Body of pancreas (tissue), 4 donors: ENCODE measurements at regions not wholly inside any gene's neighbourhood (a gene's known extent, or its start where the extent isn't known, plus 50 kb on each side); places are given as distances from the start of the nearest gene placed in this dataset.

Experiments
- POLR2A ChIP-seq, 3 donors: fragments of 450-650 bp; IDR thresholded peaks; one replicate each; pipeline ENCODE4 v1.6.1; 2016; ENCODE audit warnings: antibody characterized with exemption in 3 of 3, mild to moderate bottlenecking in 2 of 3
- TF ChIP-seq, protein P1 (sequence below), 7 experiments: fragments of 450-650 bp in 4 of 7; fragments of 200-600 bp in 3 of 7; sonication (generic) in 3 of 7; IDR thresholded peaks; one replicate each; pipeline ENCODE4 v1.5.1; 2016 to 2019; ENCODE audit warnings: antibody characterized with exemption in 7 of 7

DNA sequence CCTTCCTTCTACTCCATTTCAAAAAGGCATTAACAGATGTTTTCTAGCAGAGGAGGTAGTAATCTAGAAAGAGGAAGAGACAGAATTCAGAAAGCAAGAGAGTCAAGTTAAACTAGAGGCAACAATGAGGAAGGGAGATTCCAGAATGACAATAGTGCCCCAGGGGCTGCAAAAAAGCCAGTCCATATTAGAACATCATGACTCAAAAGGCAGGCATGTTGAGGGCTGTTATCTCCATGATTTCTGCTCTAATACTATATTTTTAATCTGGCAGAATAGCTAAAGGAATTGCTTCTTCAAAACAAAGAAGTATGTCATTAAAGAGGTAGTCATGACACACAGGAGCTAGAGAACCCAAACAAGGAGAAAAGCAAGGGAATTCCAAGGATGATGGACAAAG is 599.6 kb downstream of the INHBA start:
- TF ChIP-seq, protein P1, sequence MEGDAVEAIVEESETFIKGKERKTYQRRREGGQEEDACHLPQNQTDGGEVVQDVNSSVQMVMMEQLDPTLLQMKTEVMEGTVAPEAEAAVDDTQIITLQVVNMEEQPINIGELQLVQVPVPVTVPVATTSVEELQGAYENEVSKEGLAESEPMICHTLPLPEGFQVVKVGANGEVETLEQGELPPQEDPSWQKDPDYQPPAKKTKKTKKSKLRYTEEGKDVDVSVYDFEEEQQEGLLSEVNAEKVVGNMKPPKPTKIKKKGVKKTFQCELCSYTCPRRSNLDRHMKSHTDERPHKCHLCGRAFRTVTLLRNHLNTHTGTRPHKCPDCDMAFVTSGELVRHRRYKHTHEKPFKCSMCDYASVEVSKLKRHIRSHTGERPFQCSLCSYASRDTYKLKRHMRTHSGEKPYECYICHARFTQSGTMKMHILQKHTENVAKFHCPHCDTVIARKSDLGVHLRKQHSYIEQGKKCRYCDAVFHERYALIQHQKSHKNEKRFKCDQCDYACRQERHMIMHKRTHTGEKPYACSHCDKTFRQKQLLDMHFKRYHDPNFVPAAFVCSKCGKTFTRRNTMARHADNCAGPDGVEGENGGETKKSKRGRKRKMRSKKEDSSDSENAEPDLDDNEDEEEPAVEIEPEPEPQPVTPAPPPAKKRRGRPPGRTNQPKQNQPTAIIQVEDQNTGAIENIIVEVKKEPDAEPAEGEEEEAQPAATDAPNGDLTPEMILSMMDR (IDR thresholded peaks at IDR 0.05), result no peak
- no peak for TF ChIP-seq POLR2A (IDR thresholded peaks at IDR 0.05)
